Suppressor macrophage (primary cell): ENCODE measurements at regions not wholly inside any gene's neighbourhood (a gene's known extent, or its start where the extent isn't known, plus 50 kb on each side); places are given as distances from the start of the nearest gene placed in this dataset.

Experiments
- DNase-seq, 4 experiments: peaks; one replicate each; pipeline ENCODE4 v3.0.0-alpha.2; 2020 to 2022

DNA sequence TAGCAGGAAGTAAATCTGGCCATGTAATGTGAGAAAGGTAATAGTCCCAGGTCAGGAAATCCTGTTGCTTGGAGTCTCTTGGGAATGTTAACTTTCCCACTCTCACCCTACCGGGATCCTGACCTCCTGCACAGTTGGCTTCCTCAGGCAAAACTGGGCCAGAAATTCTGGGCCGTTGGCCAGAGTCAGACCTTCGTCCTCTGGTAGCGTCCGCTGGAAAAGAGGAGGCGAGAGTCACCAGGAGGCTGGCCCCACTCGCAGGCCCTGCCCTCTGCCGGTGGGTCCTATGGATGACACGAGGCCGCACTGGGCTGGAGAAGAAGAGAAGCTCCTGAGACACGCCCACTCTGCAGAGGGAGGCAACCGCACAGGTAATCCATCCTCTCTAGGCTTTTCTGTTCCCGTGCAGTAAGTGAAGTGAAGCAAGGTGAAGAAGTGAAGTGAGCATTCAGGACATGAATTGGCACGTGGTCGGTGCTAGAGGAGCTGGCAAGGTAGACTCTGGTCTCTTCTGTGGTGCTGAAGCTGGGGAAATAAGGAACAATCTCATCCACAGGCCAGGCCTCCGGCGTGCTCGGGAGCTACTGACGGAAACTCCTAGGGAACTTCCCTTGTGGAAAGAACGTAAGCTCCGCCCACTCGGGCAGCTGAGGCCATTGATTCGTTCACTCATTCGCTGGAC lies 182.7 kb upstream of the GLI2 start:
- DNase-seq, result peak; percentile 44 to 72 (median 62)

GRCh38 chr2:120554625-120555032 lies 181.0 kb upstream of the GLI2 start:
- no peak for DNase-seq

DNA sequence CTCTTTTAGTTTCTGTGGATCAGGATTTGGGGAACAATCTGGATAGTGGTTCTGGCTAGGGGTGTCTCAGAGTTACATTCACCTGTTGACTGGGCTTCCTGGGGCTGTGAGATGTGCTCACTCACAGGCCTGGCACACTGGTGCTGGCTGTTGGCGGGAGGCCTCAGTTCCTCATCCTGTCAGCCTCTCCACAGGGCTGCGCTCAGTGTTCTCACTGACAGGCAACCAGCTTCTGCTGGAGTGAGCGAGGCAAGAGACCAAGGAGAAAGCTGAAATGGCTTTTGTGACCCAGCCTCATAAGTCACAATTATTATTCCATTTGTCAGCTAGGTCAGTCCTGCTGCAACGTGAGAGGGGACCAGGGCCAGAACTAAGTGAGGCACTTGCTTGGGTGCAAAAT lies 180.6 kb upstream of the GLI2 start:
- DNase-seq, result no peak

GRCh38 chr2:120556911-120557310 lies 178.8 kb upstream of the GLI2 start:
- no peak for DNase-seq

DNA sequence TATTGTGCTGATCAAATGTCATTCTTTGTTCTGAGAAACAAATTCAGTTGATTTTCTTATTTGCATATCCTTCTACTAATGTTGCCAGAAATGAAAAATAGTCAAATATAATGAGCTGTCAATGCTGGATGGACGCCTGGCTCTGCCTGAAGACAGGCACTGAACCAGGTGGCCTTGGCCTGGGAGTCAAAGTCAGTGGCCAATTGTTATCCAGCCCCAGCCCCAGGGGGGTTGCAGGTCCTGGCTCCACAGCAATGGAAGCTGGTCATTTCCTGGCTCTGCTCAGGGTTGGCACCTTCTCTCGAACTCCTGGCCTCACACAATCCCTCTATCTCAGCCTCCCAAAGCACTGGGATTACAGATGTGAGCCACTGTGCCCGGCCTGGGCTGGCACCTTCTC lies 176.8 kb upstream of the GLI2 start:
- no peak for DNase-seq

DNA sequence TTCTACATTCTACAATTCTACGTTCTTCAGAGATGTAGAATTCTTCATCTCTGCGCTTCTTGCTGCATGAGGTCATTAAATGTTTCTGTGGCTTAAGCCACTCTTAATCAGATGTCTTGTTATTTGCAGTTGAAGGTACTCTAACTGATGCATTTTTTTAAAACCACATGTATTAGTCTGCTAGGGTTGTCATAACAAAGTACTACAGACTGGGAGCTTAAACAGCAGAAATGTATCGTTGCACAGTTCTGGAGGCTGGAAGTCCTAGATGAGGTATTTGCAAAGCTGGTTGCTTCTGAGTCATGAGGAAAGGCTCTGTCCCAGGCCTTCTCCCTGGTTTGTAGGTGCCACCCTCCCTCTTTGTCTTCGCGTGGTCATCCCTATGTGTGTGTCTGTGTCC lies 176.3 kb upstream of the GLI2 start:
- DNase-seq, result no peak

GRCh38 chr2:120560330-120560729 lies 175.3 kb upstream of the GLI2 start:
- DNase-seq, result no peak

GRCh38 chr2:120561379-120562035 lies 174.2 kb upstream of the GLI2 start:
- DNase-seq, result no peak

GRCh38 chr2:120562218-120563005 lies 173.3 kb upstream of the GLI2 start:
- no peak for DNase-seq

DNA sequence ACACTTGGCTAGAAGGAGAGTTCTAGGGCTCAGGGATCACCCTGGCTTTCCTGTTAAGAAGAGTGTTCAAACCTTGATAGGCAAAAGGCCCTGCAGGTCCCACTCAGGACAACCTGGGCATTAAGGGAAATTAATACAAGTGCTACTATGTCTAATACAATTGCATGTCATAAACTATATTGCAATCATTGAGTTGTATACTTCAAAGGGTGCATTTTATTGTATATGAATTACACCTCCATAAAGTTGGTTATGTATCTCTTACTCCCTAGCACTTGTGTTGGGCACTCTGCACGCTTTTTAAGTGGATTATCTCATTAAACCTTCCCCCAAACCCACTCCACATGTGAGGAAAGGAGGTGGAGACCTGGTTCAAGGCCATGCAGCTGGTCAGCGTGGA lies 172.1 kb upstream of the GLI2 start:
- no peak for DNase-seq

DNA sequence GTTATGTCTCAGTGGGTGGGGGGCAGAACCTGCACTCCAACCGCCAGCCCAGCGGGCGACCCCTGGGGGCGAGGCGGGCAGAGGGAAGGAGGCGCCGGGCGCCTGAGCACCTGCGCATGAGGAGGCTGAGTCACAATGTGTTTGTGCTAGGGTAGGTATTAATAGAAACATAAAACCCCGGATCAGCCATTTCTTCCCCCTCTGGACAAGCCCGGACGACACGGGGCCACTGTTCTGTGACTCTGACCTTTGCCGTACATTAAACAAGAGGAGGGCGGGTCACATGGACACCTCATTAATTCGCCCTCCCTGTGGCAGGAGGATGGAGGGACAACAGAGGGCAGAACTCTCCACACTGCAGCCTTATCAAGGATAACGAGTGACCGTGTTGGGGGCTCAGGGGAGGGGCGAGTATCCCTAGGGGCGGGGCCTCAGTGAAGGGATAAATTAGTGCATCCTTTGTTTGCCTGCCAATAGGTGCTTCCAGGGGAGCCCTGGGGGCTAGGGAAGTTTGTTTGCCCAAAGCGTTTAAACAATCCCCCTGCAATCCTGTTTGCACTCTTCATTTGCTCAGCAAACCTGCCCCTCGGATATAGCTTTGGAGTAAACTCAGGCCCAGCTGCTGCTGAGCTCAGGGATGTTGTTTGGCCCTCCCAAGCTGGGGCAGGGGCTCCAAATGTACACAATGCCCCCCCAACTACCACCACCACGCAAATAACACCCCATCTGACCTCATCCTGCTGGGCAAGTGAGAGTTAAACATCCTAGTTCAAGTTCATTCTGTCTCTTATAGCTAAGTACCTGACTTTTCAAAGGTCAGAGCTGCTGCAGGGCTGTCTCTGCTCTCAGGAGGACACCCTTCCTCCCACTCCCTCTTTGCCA lies 171.2 kb upstream of the GLI2 start:
- DNase-seq, result no peak

GRCh38 chr2:120565095-120565460 lies 170.6 kb upstream of the GLI2 start:
- no peak for DNase-seq

GRCh38 chr2:120565929-120566328 lies 169.7 kb upstream of the GLI2 start:
- no peak for DNase-seq

DNA sequence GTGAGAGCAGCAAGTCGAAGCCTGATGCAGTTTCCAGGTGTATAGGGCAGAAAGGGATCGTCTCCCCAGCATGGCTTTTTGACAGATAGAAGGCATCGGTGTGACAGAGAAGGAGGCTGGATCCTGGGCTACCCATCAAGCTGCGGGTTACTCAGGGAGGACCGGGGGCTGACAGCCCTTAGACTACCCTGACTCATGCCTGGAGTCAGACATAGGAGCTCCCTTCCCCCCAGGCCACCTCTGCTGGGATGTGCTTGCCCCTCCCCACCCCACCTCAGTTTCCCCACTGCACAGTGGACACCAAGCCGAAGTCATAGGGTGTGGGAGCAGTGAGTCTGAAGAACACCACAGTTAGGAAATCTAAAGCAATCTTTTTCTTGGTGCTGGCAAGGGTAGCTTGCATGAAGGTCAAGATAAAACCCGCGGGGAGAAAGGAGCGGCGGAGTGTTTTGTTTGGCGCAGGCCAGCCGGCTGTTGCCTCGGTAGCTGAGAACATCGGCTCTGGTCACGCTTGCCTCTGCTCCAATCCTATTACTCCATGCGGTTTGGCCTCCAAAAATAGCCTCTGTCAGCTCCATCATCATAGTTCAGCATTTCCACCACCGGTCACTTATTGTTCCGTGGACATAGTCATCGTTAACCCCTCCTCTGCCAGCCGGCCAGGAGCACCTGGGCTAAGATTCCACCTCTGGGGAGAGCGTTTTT lies 169.2 kb upstream of the GLI2 start:
- DNase-seq, result no peak

- no peak for DNase-seq
Measured at GRCh38 chr2:120567128-120567527, 168.5 kb upstream of the GLI2 start.

DNA sequence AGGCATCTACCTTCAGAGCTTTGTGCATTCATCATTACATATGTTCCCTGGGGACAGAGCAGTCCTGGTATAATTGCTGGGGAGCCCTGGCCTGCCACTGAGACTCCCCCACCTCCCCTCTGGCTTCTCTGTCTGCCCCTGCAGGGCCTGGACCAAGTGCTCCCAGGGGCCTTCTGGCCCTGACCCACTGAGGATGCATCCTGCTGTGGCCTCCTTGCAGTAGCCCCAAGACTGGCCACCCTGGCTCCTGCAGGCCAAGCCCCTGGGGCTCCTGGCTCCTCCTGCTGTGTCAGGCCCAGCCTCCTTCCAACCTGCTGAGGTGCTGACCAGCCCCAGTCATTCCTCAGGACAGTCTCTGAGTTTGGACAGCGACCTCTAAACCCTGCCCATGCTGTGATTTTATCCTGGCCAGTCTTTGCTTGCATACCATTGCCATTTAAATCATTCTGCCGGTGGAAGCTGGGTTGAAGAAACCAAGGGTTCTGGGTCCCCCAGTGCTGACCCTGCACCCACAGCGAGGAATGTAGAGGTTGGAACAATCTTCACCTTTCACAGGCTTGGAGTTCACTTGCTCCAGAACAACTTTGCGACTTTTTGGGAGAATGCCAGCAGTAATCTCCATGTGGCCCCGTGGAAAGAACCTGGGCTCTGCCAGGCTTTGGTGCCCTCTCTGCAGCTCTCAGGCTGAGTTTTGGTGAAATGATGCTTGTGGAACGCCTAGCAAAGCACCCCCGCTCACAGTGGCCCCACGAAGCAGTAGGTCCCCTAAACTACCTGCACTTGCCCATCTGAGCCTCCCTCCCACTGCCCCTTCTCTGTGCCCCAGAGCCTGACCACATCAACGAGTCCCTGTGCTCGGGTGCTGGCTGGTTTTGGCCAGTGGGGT lies 167.3 kb upstream of the GLI2 start:
- DNase-seq, result no peak

DNA sequence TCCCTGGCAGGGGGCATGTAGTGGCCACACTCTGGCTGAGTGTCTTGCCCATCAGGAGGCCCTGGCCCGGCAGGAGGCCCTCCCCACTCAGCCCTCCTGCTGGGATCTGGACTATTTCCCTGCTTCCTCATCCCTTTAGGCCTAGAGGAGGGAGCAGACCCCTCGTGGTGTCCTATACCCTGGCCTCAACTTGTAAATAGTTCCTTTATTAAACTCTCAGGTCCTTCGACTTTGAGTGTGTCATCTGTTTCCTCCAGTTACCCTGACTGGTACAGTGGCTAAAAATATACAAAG lies 166.7 kb upstream of the GLI2 start:
- DNase-seq, result no peak

DNA sequence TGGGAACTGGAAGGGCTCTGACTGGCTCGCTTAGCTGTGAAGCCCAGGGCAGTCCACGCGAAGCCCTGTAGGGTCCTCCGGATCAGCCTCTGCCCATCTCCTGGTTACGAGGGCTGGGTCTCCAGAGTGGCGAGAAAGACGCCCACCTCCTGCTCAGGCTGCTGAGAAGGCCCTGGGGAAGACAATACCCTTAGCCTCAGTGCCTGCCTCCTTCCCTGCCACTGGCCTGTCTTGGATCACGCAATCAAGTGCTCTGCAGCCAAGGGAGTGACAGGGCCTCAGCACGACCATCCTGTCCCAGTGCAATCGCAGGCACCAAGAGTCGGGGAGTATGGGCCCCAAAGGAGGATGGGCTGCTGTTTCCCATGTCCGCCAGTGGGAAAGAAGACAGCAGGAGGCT lies 165.7 kb upstream of the GLI2 start:
- DNase-seq, result no peak

- DNase-seq, result no peak
Measured at GRCh38 chr2:120570546-120570945, 165.1 kb upstream of the GLI2 start.

DNA sequence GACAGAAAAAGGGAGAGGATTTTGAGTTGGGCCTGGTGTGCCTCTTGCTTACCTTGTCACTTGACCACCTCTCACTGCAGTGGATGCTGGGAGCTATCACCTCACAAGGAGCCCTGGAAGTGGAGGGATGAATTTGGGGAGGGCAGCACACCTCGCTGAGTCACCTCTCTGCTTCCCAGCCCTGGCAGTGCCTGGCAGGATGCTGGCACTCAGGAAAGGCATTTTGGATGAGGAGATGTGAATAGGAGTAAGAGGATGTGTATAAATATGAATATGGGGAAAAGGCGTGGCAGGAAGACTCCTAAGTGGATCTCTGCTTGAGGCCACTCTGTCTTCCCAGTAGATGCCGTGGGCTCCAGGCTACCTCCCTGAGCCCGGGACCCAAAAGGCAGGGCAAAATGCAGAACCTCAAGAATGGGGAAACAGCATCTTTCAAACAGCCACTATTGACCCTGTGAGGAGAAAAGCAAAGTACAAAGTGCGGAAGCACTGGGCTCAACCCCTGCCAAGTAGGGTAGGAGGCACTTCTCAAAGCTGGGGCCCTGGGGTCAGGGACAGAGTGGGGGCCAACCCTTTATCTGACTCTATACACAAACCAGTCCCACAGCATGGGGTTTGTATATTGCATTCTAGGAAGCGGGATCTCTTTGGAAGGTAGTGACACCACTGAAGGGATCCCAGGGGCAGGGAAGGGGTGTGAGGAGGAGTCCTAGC lies 164.5 kb upstream of the GLI2 start:
- DNase-seq, result no peak

DNA sequence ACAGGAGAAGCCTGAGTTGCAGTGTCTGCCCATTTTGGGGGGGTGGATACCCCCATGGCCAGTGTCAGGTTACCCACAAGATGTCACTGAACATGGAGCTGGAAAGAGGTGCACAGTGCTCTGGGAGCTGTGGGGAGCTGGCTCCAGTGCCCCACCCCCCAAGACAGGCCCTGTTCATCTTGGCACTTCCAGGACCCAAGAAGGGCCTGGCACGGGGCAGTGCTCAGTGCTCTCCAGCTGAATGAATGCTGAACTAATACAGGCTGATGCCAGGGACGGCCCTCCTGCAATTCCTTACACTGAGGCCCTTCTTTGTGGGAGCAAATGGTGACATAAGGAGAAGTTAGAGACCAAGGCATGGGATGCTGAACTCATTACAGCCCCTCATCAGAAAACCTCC lies 163.4 kb upstream of the GLI2 start:
- DNase-seq, result no peak
